Body of pancreas (tissue), 4 donors: ENCODE measurements at regions not wholly inside any gene's neighbourhood (a gene's known extent, or its start where the extent isn't known, plus 50 kb on each side); places are given as distances from the start of the nearest gene placed in this dataset.

Experiments
- ATAC-seq: fragments of 150-250 bp; one replicate; pipeline ENCODE4 v1.9.1; 2016
- DNase-seq, 4 donors: peaks; one replicate each; pipeline ENCODE4 v3.0.0-alpha.2; 2019
- H3K27ac ChIP-seq, 4 donors: fragments of 200-600 bp; sonication (generic); 1 replicate in 3 of 4; 2 replicates in 1 of 4; pipeline versions ENCODE4 v1.5.1 to v1.6.1; 2016 to 2019; ENCODE audit warnings: mild to moderate bottlenecking in 1 of 4, mixed read lengths in 1 of 4, moderate library complexity in 1 of 4
- H3K27me3 ChIP-seq, 2 donors: fragments of 200-600 bp; sonication (generic); one replicate each; pipeline ENCODE4 v1.6.0; 2016; ENCODE audit warnings: mild to moderate bottlenecking in 1 of 2
- H3K36me3 ChIP-seq, 2 donors: fragments of 200-600 bp; sonication (generic); replicated peaks in 1 of 2; 2 replicates each; pipeline ENCODE4 v1.5.1; 2016; ENCODE audit warnings: low read depth in 2 of 2; ENCODE audit not compliant: insufficient read depth in 1 of 2
- H3K4me1 ChIP-seq: fragments of 200-600 bp; sonication (generic); one replicate; pipeline ENCODE4 v1.6.0; 2016
- H3K4me3 ChIP-seq, 2 donors: fragments of 200-600 bp; sonication (generic); 1 replicate in 1 of 2; 2 replicates in 1 of 2; pipeline ENCODE4 v1.5.1; 2016 to 2019
- H3K9me3 ChIP-seq, 3 donors: fragments of 200-600 bp; sonication (generic); 1 replicate in 2 of 3; 2 replicates in 1 of 3; pipeline ENCODE4 v1.5.1; 2016
- POLR2A ChIP-seq, 3 donors: fragments of 450-650 bp; IDR thresholded peaks; one replicate each; pipeline ENCODE4 v1.6.1; 2016; ENCODE audit warnings: antibody characterized with exemption in 3 of 3, mild to moderate bottlenecking in 2 of 3
- WGBS, 2 donors: methylation state at CpG; one replicate each; pipeline ENCODE4 v1.1.5; 2017; 5-methylcytosine and 5-hydroxymethylcytosine counted together
- intact Hi-C: fragments of 100-400 bp; cut with DNase I; formaldehyde crosslinking; loops from one replicate; pipeline ENCODE4 v1.15.1; 2023
- TF ChIP-seq, protein P1 (sequence below), 7 experiments: fragments of 450-650 bp in 4 of 7; fragments of 200-600 bp in 3 of 7; sonication (generic) in 3 of 7; IDR thresholded peaks; one replicate each; pipeline ENCODE4 v1.5.1; 2016 to 2019; ENCODE audit warnings: antibody characterized with exemption in 7 of 7

DNA sequence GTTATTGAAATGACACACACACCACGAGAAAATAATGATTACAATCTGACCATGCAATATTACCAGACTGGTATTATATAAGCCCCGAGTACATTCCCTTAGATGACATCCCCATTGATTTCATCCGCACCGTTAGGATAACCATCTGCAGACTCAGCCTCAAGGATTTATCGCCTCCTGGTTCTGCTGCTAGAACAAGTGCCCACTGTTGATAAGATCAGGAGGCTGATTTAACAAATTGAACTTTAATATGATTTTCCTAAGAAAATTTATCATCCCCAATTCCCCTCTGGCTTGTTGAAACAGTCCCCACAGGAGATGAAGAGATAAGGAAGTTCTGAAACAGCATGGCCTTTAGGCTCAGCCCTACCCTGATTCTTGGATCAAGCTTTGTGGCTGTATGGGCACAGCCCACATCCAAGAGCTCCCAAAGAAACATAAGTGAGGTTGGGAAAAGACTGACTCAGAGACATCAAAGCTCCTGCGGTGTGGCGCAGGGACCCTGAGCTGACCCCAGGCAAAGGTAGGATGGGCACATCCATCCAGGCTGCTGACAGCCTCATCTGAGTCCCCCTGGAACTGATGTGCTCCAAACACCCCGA is 59.2 kb upstream of the CHCHD3 start:
- no peak for TF ChIP-seq POLR2A (IDR thresholded peaks at IDR 0.05)
- TF ChIP-seq, protein P1, sequence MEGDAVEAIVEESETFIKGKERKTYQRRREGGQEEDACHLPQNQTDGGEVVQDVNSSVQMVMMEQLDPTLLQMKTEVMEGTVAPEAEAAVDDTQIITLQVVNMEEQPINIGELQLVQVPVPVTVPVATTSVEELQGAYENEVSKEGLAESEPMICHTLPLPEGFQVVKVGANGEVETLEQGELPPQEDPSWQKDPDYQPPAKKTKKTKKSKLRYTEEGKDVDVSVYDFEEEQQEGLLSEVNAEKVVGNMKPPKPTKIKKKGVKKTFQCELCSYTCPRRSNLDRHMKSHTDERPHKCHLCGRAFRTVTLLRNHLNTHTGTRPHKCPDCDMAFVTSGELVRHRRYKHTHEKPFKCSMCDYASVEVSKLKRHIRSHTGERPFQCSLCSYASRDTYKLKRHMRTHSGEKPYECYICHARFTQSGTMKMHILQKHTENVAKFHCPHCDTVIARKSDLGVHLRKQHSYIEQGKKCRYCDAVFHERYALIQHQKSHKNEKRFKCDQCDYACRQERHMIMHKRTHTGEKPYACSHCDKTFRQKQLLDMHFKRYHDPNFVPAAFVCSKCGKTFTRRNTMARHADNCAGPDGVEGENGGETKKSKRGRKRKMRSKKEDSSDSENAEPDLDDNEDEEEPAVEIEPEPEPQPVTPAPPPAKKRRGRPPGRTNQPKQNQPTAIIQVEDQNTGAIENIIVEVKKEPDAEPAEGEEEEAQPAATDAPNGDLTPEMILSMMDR (IDR thresholded peaks at IDR 0.05) = no peak
- Histone ChIP-seq H3K4me3 (no peak overlapping the region), H3K9me3 (no peaks in the 10 kb centered on the region), H3K27ac (no peak overlapping the region), H3K27me3 (no peaks in the 10 kb centered on the region), H3K4me1 (no peaks in the 10 kb centered on the region), H3K36me3 (no peaks in the 10 kb centered on the region)
- intact Hi-C loops = no loop called here
- no peak for DNase-seq
- no peak for ATAC-seq
- WGBS, 2 donors = 64 to 68% methylated on average over 8 of the region's 8 CpGs

DNA sequence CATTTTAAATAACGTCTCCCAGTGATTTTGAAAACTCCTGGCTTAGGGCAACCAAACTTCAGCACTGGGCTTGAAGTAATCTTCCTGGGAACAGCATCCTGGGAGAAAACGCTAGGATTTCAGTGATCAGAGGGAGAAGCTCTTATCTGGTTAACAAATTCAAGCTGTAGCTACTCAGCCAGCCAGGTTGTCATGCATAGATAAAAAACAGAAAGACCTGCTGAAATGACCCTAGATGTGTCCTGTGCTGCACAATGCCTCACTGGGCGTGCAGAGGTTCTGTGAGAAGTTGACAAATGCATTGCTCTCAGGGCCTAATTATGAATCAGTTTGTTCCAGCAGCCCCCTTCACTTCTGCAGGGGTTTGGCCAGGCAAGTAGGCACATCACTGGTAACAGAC is 68.9 kb upstream of the CHCHD3 start:
- Histone ChIP-seq H3K4me1 (no peaks in the 10 kb centered on the region), H3K4me3 (no peak overlapping the region), H3K27me3 (no peaks in the 10 kb centered on the region), H3K36me3 (no peaks in the 10 kb centered on the region), H3K9me3 (no peaks in the 10 kb centered on the region), H3K27ac (no peak overlapping the region)
- no peak for TF ChIP-seq POLR2A (IDR thresholded peaks at IDR 0.05)
- TF ChIP-seq, protein P1 (IDR thresholded peaks at IDR 0.05) = no peak
- intact Hi-C loops = no loop called here
- no peak for DNase-seq
- WGBS, 2 donors = 51 to 56% methylated on average over 3 of the region's 3 CpGs
- ATAC-seq = no peak

DNA sequence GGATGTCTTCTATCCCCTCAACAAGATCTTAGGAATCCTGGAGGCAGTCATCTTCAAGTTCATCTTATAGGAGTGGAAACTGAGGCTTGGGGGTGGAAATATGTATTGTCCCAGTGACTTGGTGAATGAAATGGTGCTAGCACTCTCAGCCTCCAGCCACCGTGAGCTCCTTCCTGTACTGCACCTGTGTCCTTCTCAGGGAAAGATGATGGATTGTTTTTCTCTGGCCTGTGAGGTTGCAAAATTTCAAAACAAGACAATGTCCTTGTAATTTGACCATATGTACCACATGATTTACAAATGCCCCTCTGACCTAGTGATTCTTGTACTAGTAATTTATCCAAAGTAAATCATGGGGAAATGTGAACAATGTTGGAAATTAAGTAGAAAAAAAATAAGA is 71.0 kb upstream of the CHCHD3 start:
- H3K27ac ChIP-seq = no peak overlapping the region
- intact Hi-C loops = no loop called here
- no peaks in the 10 kb centered on the region for H3K36me3 ChIP-seq
- no peaks in the 10 kb centered on the region for H3K9me3 ChIP-seq
- DNase-seq (peak in 1 of 4 donors; percentile 10), ATAC-seq (no peak)
- 0 to 15% methylated on average over 1 of the region's 1 CpG for WGBS, 2 donors
- TF ChIP-seq, protein P1 (IDR thresholded peaks at IDR 0.05) = no peak
- TF ChIP-seq POLR2A (IDR thresholded peaks at IDR 0.05) = no peak
- H3K4me3 ChIP-seq = no peak overlapping the region
- no peaks in the 10 kb centered on the region for H3K4me1 ChIP-seq
- no peaks in the 10 kb centered on the region for H3K27me3 ChIP-seq

DNA sequence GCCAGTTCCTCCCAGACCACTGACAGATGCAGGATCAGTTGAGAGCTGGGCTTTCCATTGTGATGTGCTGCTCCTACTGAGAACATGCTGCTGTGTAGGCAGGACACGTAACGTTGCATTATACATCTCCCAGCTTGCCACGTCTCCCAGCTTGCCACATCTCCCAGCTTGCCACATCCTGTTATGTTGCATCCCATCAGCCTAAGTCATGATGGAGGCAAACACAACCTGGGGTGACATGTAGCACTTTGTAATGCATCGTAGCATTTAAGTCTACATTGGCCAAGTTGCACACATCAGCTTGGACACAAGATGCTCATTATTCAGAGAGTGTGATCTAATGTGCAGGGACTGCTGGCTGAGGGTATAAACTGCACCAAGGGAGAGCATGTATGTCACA is 73.3 kb upstream of the CHCHD3 start:
- no peak for DNase-seq
- H3K4me1 ChIP-seq = no peaks in the 10 kb centered on the region
- H3K27ac ChIP-seq = no peak overlapping the region
- no peaks in the 10 kb centered on the region for H3K9me3 ChIP-seq
- intact Hi-C loops = no loop called here
- no peak overlapping the region for H3K4me3 ChIP-seq
- no peaks in the 10 kb centered on the region for H3K36me3 ChIP-seq
- no peaks in the 10 kb centered on the region for H3K27me3 ChIP-seq
- 72 to 84% methylated on average over 2 to 4 of the region's 4 CpGs for WGBS, 2 donors
- TF ChIP-seq, protein P1 (IDR thresholded peaks at IDR 0.05) = no peak
- no peak for TF ChIP-seq POLR2A (IDR thresholded peaks at IDR 0.05)
- no peak for ATAC-seq

DNA sequence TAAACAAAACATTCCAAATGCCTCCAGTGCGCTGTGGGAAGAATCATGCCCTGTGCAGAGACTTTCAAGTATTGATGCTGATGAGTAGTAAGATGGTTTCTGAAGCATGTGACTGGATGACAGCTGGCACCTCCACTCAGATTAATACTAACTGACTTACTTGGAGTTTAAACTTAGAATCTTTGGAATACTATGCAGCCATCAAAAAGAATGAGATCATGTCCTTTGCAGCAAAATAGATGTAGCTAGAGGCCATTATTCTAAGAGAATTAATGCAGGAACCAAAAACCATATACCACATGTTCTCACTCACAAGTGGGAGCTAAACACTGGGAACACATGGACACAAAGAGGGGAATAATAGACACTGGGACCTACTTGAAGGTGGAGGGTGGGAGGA is 73.8 kb upstream of the CHCHD3 start:
- H3K27me3 ChIP-seq = no peaks in the 10 kb centered on the region
- no peaks in the 10 kb centered on the region for H3K9me3 ChIP-seq
- TF ChIP-seq, protein P1 (IDR thresholded peaks at IDR 0.05) = no peak
- TF ChIP-seq POLR2A (IDR thresholded peaks at IDR 0.05) = no peak
- WGBS, 2 donors = 100% methylated on average over 1 of the region's 1 CpG
- H3K4me1 ChIP-seq = no peaks in the 10 kb centered on the region
- no peaks in the 10 kb centered on the region for H3K36me3 ChIP-seq
- no peak for ATAC-seq
- intact Hi-C loops = no loop called here
- H3K4me3 ChIP-seq = no peak overlapping the region
- no peak overlapping the region for H3K27ac ChIP-seq
- DNase-seq = no peak
